GM21526 (cell line): ENCODE measurements at regions not wholly inside any gene's neighbourhood (a gene's known extent, or its start where the extent isn't known, plus 50 kb on each side); places are given as distances from the start of the nearest gene placed in this dataset.

Source experiments
- ATAC-seq: cut with Tn5 transposase; IDR thresholded peaks from one replicate; pipeline ENCODE4 v1.9.1; 2021; ENCODE audit warnings: moderate library complexity; ENCODE audit not compliant: unreplicated experiment, low FRiP score

DNA sequence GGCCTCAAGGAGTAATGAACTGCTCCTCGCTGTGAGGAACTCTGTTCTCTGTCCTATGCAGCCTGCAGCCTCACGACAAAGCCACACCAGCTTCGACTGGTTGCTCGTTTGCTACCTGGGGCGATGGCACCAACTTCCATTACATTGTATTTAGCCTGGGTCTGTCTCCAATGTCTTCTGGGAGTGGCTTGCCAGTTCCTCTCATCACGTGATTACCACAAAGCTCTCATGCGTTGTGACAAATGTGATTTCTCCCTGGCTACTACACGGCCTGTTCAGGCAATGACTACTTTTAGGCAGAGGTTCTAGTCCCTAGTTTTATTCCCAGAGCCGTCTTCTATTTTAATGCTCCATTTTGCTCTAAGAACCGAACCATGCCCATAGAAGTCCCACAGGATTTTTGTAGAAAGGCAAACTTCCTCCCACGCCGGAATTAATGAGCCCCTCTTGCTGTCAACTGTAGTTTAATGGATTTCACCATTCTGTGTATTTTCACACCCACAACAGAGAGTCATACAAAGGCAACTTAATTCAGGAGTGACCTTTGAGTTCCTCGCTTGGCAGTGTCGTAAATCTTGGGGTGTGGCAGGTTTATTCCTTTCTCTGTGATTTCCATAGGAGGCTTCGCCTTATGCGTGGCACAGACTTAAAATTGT, 351.9 kb downstream of the EFNB2 start:
- ATAC-seq: no peak

DNA sequence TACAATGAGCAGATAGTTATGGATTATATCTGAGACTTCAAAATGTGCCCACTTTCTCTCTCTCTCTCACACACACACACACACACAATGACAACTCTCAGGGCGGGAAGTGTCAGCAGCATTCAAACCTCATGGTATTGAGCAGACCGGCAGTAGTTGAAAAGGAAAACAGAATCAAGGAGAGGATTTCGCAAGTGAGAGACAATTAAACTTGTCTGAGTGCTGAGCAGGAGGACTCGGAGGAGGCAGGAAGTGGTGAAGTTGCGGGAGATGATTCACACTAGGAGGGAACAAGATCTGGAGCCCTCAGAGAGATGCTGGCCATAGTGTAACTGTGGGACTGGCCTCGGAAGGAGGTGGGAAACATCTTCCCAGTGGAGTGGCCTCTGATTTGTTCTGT, 353.1 kb downstream of the EFNB2 start:
- no peak for ATAC-seq

DNA sequence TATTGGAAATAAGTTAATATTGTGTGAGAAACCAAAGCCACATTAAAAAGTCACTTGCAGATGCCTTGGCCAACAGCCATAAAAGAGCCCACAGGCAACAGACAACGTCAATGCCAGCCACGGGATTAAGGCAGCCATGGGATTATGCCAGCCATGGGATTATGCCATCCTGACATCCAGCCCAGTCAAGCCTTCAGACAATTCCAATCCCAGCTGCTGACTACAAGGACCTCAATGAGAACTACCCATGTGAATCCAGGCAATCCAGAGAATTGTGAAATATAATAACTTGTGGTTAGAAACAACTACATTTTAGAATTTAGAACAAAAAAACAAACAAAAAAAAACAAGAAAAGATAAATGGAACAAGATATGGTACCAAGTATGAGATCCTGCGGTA, 356.6 kb downstream of the EFNB2 start:
- ATAC-seq: no peak

DNA sequence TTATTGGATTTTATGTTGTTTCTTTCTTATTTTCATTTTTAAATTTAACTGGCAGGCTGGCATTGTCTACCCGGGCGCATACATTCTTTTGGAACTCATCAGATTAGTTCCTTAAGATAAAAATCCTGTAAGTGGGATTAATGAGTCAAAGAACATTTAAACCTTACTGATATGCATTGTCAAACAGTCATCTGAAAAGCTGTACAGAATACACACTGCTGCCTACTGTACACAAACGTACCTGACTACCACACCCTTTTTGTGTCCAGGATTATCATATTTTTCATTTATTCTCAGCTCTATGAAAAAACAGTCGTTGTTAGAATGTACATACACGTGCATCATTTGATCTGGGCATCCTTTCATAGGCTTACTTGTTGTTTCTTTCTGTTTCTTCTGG, 358.3 kb downstream of the EFNB2 start:
- no peak for ATAC-seq

DNA sequence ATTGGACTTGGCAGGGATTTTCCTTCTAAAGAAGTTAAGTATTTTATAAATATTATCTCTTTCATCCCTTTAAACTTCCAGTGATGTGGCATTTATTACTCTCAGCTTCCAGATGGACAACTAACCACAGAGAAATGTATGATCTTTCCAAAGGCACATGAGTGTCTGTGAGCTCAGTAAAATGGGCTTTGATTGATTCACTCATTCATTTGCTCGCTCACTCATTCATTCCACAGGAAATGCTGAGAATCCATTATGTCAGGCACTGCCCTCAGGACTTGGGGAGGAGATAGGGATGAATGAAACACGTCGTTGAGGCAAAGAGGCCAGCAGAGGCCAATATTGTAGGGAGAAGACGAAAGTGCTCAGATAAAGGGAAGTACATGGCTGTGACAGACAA, 359.3 kb downstream of the EFNB2 start:
- ATAC-seq: no peak

DNA sequence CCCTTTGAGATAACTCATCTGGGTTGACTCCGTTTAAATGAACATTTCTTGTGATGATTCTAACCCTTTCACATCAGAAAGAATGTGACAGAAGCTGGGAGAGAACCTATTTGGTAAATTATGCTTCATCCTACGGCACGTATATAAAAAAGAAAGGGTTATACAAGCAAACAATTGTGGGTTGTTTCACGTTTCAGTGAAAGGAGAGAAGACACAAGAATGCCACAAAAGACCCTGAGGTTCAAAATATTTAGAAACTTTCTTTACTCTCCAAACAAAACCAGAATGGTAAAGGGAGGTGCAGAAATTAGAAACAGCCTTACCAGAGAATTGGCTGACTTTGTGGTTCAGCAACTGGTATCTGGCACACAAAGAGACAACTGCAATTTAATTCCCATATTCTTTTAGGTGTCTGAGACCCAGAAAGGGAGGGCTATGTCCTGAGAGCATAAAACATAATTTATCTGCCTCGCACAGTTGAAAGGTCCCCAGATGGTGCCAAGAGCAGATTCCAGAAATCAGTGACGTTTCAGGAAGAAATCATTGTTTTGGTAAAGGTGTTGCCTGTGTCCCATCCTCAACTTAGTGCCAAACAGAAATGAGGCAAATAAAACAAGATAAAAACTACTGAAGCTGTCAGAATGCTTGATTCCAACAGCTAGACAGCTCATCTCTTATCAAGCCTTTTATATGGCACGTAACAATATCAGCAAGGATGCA, 361.4 kb downstream of the EFNB2 start:
- no peak for ATAC-seq

DNA sequence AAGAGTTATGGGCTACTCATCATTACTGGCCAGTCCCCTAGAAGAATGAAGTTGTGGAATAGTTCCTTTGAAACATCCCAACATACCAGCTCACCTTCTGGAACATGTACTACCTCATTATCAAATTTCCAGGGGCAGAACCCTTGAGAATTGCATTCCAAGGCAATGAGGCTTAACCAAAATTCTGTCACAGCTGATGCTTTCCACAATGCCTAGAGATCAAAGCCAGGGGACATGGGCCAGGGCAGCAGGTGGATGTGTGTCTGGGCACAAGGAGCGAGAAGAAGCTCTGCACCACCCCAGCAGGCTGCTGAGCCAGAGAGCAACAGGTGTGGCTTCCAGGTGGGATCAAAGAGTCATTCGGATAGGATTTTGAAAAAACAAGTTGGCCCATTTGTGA, 362.1 kb downstream of the EFNB2 start:
- ATAC-seq: no peak

DNA sequence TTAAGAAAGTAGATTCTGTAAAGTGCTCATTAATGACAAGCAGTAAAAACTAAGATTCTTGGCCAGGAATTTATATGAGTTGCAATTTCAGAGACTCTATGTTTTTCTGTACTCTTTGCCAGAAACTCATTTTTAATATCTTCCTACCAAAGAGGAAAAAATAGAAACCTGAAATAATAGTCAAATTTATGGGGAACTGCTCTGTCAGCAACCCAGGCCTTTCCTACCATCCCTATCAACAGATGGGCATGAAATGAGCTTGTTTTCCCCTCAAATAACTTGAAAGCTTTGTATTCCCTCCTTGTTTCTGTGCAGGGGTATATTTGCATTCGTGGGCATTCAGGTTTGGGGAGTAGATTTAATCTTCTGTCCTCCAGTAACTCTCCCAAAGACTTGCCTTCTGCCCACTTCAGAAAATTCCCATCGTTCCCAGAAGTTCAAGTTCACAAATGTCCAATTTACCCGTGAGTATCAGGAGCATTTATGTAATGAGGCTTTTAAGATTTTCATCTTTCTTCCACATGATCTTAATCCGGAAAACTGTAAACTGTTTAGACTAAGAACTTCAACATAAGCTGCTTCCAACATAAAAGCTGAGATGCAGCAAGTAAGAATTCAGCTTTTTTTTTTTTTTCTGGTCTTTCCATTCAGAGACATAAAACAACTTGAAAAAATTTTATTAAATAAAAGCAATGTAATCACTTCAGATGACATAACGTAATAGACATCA, 363.1 kb downstream of the EFNB2 start:
- no peak for ATAC-seq

DNA sequence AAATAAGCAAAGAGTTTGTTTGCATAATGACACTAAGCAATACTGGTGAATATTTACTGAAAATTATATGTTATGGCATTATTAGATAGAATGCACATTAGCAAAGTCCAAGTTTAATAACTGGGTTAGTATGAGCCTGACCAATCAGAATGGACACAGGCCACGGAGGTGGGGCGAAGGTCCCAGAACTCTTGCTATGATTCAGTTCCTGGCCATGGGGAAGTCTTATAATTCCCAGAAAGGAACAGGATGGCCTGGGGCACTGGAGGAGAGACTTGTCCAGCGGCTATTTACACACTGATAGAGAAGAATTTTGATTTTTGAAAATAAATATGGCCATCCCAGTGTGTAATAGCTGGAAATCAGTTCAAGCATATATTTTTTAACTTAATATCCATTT, 372.0 kb downstream of the EFNB2 start:
- ATAC-seq: no peak

DNA sequence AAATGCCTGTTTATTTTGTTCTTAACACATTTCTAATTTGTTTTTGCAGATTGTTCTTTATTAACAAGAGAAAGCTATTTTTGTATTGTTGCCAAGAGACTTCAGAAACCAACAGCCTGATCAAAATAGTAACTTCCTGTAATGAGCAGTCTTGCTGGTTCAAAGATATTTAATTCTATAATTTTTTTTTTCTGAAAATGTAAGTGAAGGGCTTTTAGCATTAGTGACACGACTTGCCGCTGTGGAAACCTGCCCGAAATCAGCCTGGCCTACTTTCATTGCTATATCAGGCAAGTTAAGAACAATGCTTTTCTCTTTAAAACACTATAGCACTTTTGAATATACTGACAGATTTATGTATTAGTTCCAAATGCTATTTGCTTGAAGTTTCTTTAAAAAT, 374.3 kb downstream of the EFNB2 start:
- no peak for ATAC-seq

DNA sequence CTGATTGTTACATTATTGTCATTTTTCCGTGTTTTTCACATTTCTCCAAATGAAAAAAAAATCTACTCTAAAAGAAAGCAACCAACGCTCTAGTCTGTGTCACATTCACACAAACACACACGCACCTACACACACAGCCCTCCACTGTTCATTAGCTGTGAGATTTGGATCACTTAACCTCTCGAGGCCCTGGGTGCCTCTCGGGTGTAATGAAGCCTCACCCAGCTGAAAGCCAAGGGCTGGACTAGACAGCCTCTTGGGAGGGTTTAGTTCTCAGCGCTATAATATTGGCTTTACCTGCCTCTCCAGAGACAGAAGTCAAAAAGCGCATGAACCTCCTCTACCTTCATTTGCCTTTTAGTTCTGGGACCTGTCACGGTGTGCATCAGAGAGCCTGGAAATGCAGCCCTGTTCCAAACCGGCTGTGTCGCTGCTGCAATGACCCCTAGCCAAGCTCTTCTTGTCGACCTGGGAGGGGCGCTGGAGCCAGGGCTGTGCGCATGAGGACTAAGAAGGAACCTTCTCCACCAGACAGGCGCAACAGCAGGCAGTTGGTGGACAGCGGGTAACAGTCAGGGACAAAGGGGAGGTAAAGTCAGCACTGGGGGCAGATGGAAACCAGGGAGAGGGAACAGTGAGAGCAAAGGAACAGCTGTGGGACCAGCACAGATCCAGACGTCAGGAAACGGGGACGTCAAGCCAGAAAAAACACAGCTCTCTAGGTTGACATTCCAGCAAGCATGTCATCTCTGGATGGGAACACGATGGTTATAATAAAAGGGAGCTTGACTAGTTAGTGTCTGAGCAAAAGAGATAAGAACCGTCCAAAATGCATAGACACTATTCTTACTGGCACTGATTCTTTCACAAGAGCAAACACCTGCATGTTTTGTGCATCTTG, 375.9 kb downstream of the EFNB2 start:
- no peak for ATAC-seq

DNA sequence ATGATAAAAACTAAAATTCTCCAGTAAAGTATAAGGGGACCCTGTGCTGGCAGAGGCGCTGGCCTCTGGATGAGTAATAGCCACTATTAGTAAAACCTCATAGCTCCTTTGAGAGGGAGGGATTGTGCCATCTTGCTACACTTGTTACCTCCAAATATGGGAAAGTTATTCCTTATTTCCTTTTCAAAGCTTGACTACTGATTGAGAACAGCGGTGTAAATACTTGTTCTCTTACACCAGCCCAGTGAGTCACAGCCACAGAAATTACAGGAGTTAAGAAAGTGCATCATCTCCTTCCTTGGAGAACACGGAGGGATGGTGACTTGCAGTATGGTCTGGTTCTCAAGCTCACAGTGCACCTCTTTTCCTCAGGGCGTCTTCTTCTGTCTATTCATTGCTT, 379.0 kb downstream of the EFNB2 start:
- ATAC-seq: no peak

DNA sequence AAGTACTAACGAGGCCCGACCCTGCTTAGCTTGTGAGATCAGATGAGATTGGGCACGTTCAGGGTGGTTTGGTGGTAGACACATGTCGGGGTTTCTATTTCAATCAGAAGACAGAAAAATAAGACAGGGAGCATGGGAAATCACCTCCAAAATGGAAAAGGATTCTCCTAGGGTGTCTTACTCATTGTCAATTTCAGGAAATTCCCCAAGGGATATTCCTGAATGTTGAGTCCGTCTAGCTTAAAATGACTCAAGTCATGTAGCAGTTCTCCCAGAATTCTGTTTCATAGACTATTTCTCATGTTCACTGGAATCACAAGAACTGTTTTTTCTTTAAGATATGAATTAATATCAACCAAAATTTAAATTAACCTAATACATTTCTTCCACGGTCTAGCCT, 380.1 kb downstream of the EFNB2 start:
- no peak for ATAC-seq

DNA sequence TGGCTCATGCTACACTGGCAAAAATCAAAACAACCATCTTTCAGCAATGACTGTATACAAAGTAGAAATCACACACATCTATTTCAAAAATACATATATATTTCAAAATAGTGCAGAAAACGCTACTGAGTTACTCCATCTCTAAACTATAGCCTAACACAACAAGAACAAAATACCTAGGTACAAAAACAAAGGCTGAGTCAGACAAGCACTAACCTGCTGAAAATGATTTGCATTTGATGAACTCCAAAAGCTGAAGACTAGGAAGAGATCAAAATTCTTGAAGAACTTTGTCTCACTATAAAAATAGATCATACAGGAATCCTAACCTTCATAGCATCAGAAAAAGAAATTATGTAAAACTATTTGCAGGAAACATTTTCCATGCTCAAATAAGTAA, 381.6 kb downstream of the EFNB2 start:
- ATAC-seq: no peak

DNA sequence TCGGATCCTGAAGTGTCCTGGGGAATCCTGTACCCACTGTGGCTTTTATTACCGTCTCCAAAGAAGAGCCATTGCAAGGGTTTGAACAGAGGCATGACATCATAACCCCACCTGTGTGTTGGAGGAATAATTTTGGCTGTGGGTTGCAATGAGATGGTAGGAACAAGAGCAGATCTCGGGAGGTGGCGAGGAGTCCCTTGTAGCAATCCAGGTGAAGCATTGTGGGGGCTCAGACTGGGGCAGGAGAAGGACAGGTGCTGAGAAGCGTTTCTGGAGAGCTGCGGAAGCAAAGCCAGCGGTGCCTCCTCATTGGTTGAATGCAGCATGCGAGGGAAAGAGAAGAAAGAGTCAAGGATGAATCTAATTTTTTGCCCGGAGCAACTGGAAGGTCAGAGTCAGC, 382.4 kb downstream of the EFNB2 start:
- ATAC-seq: no peak

DNA sequence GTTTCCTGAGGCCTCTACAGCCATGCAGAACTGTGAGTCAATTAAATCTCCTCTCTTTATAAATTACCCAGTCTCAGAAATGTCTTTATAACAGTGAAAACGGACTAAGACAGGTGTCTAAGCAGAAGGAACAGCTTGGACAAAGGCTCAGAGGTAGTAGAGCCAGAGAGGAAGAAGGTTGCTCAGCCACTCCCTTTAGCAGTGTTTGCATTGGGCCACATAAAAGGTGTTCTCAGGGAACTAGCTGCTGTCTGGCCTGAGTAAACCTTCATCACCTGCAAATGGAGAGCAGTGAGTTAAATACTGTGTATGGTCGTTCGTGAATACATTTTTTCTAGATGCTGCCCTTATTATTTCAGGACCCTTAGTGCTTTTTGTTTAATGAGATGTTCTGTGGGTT, 383.4 kb downstream of the EFNB2 start:
- ATAC-seq: no peak

DNA sequence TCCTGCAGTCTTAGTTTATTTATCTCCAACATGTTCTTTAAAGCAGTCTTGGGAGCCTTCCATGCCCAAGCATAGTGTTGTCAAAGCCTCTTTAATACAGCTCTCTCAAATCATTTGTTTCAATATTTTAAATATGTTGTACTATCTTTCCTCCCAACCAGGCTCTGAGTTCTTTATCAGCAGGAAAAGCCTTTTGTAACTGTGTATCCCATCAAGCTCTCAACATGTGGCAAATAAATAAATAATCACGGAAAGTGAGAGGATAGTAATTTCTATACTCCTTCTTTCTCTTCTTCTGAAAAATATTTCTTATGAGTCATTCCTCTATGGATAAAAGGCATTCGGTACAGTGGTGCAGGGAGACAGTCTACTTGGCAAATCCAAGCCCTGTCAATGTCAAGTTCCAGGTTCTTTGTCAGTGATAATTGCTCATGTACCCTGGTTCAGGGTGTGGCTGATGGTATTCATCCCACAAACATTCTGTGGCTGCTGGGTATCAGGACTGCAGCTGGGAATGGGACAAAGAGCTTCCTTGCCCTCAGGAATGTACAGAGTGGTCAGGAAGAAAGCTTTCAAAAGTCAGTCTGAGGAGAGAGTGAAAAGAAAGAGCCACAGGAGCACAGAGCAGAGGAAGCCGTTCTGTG, 384.3 kb downstream of the EFNB2 start:
- ATAC-seq: no peak

DNA sequence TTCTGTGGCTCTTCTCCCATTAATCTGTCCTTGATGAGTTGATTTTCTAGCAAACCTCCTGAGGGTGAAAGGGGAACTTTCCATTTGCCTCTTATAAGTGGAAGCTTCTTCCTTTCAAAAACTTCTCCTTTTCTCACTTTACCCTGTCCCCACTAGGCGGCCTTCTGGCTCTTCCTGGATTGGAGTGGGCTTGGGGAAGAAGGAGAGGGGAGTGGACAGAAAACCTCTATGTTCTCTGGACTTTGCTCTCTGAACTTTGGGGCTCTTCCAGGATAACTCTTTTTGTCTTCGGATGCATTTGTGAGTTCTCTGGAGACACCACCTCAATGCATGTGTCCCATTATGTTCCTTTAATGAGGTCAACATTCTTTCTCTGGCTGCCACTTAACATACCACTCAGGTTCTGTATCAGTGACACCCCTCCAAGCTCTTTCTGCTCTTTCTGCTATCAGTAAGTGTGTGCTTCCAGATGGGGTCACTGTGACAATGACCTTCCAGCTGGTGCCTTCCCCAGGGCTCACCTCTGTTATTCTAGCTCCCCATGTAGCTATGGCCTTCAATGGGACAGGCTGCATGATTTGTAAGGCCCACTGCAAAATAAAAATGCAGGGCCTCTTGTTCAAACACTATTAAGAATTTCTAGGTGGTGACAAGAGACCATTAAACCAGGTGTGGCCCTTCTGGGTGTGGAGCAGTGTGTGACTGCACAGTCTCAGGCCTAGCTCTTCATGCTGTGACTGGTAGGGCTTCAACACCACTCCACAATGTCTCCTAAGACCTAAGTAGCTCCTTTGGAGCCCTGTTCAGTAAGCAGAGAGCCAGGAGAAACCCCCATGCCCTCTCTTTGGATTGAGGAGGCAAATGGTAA, 389.2 kb downstream of the EFNB2 start:
- no peak for ATAC-seq

DNA sequence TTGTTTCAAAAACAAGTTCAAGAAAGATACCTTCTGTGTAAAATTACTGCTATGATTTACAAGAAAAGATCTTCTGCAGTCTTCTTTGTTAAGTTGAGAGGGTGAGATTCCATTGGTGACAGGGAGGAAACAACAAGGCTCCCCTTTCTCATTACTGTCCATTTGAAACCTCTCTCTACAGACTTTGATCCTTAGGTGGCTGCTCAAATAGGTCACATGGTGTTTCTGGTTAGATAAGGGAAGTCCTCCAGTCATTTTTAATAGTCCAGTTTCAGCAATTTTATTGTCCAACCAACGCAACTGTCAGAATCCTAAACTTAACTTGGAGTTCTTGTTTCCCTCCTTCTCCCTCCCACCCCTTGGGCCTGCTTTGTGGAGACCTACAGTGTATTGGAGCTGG, 390.4 kb downstream of the EFNB2 start:
- ATAC-seq: no peak
